ENCODE measurements at regions not wholly inside any gene's neighbourhood (a gene's known extent, or its start where the extent isn't known, plus 50 kb on each side); places are given as distances from the start of the nearest gene placed in this dataset.

DNA sequence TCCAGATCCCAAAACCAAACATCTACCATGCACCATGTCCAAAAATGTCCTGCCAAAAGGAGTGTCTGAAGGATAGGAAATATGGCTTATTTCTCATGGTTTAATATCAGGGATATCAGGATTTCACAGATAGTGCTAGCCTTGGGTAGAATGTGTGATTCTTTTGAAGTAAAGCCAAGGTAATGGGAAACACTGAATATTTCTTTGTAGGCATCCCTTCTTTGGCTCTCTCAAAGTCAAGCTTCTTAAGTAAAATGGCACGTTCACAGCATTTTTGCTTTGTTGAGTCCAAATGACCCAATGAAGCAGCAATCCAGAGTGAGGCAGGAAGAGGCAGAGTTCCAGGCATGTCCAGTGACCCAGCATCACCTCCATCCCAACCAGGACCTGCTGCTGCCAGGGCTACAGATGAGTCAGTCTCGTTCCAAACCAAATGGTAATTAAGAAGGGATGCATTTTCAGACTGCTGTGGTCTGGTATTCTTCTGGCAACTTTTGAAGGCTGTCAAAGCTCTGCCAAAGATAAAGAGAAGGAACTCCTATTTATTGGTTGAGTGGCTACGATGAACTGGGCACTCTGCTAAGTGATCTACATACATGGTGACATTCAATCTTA, 678.8 kb upstream of the KLF4 start:
- TF ChIP-seq, protein P1, sequence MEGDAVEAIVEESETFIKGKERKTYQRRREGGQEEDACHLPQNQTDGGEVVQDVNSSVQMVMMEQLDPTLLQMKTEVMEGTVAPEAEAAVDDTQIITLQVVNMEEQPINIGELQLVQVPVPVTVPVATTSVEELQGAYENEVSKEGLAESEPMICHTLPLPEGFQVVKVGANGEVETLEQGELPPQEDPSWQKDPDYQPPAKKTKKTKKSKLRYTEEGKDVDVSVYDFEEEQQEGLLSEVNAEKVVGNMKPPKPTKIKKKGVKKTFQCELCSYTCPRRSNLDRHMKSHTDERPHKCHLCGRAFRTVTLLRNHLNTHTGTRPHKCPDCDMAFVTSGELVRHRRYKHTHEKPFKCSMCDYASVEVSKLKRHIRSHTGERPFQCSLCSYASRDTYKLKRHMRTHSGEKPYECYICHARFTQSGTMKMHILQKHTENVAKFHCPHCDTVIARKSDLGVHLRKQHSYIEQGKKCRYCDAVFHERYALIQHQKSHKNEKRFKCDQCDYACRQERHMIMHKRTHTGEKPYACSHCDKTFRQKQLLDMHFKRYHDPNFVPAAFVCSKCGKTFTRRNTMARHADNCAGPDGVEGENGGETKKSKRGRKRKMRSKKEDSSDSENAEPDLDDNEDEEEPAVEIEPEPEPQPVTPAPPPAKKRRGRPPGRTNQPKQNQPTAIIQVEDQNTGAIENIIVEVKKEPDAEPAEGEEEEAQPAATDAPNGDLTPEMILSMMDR (IDR thresholded peaks at IDR 0.05; ENCODE audit: low read depth, low read length, missing input control): no peak
- TF ChIP-seq HNF4A (conservative IDR thresholded peaks at IDR 0.05) (no peak), ATF3 (IDR thresholded peaks at IDR 0.05) (no peak), SP1 (IDR thresholded peaks at IDR 0.05) (no peak), RAD21 (IDR thresholded peaks at IDR 0.05) (no peak), JUND (IDR thresholded peaks at IDR 0.05) (no peak)
- TF ChIP-seq, protein P2, sequence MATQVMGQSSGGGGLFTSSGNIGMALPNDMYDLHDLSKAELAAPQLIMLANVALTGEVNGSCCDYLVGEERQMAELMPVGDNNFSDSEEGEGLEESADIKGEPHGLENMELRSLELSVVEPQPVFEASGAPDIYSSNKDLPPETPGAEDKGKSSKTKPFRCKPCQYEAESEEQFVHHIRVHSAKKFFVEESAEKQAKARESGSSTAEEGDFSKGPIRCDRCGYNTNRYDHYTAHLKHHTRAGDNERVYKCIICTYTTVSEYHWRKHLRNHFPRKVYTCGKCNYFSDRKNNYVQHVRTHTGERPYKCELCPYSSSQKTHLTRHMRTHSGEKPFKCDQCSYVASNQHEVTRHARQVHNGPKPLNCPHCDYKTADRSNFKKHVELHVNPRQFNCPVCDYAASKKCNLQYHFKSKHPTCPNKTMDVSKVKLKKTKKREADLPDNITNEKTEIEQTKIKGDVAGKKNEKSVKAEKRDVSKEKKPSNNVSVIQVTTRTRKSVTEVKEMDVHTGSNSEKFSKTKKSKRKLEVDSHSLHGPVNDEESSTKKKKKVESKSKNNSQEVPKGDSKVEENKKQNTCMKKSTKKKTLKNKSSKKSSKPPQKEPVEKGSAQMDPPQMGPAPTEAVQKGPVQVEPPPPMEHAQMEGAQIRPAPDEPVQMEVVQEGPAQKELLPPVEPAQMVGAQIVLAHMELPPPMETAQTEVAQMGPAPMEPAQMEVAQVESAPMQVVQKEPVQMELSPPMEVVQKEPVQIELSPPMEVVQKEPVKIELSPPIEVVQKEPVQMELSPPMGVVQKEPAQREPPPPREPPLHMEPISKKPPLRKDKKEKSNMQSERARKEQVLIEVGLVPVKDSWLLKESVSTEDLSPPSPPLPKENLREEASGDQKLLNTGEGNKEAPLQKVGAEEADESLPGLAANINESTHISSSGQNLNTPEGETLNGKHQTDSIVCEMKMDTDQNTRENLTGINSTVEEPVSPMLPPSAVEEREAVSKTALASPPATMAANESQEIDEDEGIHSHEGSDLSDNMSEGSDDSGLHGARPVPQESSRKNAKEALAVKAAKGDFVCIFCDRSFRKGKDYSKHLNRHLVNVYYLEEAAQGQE (IDR thresholded peaks at IDR 0.05): no peak
